ENCODE measurements at regions not wholly inside any gene's neighbourhood (a gene's known extent, or its start where the extent isn't known, plus 50 kb on each side); places are given as distances from the start of the nearest gene placed in this dataset.

- ATAC-seq (no peak), DNase-seq (ENCODE audit: low spot score) (no peak)
- no peak overlapping the region for H3K4me3 ChIP-seq
- H3K4me2 ChIP-seq: no peak overlapping the region
- TF ChIP-seq, protein P1, sequence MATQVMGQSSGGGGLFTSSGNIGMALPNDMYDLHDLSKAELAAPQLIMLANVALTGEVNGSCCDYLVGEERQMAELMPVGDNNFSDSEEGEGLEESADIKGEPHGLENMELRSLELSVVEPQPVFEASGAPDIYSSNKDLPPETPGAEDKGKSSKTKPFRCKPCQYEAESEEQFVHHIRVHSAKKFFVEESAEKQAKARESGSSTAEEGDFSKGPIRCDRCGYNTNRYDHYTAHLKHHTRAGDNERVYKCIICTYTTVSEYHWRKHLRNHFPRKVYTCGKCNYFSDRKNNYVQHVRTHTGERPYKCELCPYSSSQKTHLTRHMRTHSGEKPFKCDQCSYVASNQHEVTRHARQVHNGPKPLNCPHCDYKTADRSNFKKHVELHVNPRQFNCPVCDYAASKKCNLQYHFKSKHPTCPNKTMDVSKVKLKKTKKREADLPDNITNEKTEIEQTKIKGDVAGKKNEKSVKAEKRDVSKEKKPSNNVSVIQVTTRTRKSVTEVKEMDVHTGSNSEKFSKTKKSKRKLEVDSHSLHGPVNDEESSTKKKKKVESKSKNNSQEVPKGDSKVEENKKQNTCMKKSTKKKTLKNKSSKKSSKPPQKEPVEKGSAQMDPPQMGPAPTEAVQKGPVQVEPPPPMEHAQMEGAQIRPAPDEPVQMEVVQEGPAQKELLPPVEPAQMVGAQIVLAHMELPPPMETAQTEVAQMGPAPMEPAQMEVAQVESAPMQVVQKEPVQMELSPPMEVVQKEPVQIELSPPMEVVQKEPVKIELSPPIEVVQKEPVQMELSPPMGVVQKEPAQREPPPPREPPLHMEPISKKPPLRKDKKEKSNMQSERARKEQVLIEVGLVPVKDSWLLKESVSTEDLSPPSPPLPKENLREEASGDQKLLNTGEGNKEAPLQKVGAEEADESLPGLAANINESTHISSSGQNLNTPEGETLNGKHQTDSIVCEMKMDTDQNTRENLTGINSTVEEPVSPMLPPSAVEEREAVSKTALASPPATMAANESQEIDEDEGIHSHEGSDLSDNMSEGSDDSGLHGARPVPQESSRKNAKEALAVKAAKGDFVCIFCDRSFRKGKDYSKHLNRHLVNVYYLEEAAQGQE (IDR thresholded peaks at IDR 0.05; ENCODE audit: unreplicated experiment): no peak
- TF ChIP-seq CTCF (conservative IDR thresholded peaks at IDR 0.05; ENCODE audit: low read depth in 2 of 2): no peak
- no peak for TF ChIP-seq POLR2AphosphoS5 (IDR thresholded peaks at IDR 0.05; ENCODE audit: low read depth)
- TF ChIP-seq, protein P2, sequence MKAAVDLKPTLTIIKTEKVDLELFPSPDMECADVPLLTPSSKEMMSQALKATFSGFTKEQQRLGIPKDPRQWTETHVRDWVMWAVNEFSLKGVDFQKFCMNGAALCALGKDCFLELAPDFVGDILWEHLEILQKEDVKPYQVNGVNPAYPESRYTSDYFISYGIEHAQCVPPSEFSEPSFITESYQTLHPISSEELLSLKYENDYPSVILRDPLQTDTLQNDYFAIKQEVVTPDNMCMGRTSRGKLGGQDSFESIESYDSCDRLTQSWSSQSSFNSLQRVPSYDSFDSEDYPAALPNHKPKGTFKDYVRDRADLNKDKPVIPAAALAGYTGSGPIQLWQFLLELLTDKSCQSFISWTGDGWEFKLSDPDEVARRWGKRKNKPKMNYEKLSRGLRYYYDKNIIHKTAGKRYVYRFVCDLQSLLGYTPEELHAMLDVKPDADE (IDR thresholded peaks at IDR 0.05): no peak
- no peak overlapping the region for H3K27ac ChIP-seq (ENCODE audit: low read depth)
- no peaks in the 10 kb centered on the region for H3K36me3 ChIP-seq (ENCODE audit: insufficient read depth)
- H3K79me2 ChIP-seq (replicated peaks; ENCODE audit: insufficient read depth): no peaks in the 10 kb centered on the region
- no peaks in the 10 kb centered on the region for H3F3A ChIP-seq (replicated peaks; ENCODE audit: low read depth)
- H3K27me3 ChIP-seq (ENCODE audit: insufficient read depth): no peaks in the 10 kb centered on the region
- Mint-ChIP-seq H3K4me3 (no peak overlapping the region), H3K27ac (no peak overlapping the region), H3K9me3 (no peaks in the 10 kb centered on the region), H3K27me3 (ENCODE audit: insufficient read depth, low read depth, poor library complexity) (peaks cover 4% of the 10 kb centered on the region), H3K36me3 (ENCODE audit: low read depth) (no peaks in the 10 kb centered on the region), H3K4me1 (peaks cover 34% of the 10 kb centered on the region)
- peaks cover 19% of the 10 kb centered on the region; the same call in 1 of the 2 replicates for H3K4me1 ChIP-seq (ENCODE audit: insufficient read depth)
- H4K20me1 ChIP-seq (replicated peaks; ENCODE audit: insufficient read depth): 0 out of 2 replicates have a peak, but pooled peaks cover 4% of the 10 kb centered on the region
- no peaks in the 10 kb centered on the region for H3K9me2 ChIP-seq (ENCODE audit: insufficient read depth)
- H2AFZ ChIP-seq: no peak overlapping the region
Measured at GRCh38 chr12:5203720-5204119, 160.0 kb downstream of the KCNA5 start.

- no peak overlapping the region for H3K4me2 ChIP-seq
- 0 out of 2 replicates have a peak, but pooled peaks cover 4% of the 10 kb centered on the region for H4K20me1 ChIP-seq (replicated peaks; ENCODE audit: insufficient read depth)
- H3K4me3 Mint-ChIP-seq: no peak overlapping the region
- H3K27ac Mint-ChIP-seq: peak overlapping the region; percentile 45; the same call in 1 of the 2 replicates
- H3F3A ChIP-seq (replicated peaks; ENCODE audit: low read depth): no peaks in the 10 kb centered on the region
- no peaks in the 10 kb centered on the region for H3K9me3 Mint-ChIP-seq
- H3K4me1 ChIP-seq (ENCODE audit: insufficient read depth): peaks cover 19% of the 10 kb centered on the region; the same call in 1 of the 2 replicates
- peaks cover 34% of the 10 kb centered on the region for H3K4me1 Mint-ChIP-seq
- peaks cover 4% of the 10 kb centered on the region for H3K27me3 Mint-ChIP-seq (ENCODE audit: insufficient read depth, low read depth, poor library complexity)
- ATAC-seq (peak; percentile 80), DNase-seq (ENCODE audit: low spot score) (peak; percentile 59)
- H3K36me3 ChIP-seq (ENCODE audit: insufficient read depth): no peaks in the 10 kb centered on the region
- H3K9me2 ChIP-seq (ENCODE audit: insufficient read depth): no peaks in the 10 kb centered on the region
- no peak overlapping the region for H3K27ac ChIP-seq (ENCODE audit: low read depth)
- no peaks in the 10 kb centered on the region for H3K79me2 ChIP-seq (replicated peaks; ENCODE audit: insufficient read depth)
- TF ChIP-seq NANOG (IDR thresholded peaks at IDR 0.05; ENCODE audit: borderline replicate concordance) (no peak), CTCF (conservative IDR thresholded peaks at IDR 0.05; ENCODE audit: low read depth in 2 of 2) (0 out of 4 replicates have a peak, but pooled peaks of 1 of the 2 experiments have one; percentile 7), ZNF114 (CRISPR knock-in tag; IDR thresholded peaks at IDR 0.05) (no peak)
- H3K36me3 Mint-ChIP-seq (ENCODE audit: low read depth): no peaks in the 10 kb centered on the region
- no peaks in the 10 kb centered on the region for H3K27me3 ChIP-seq (ENCODE audit: insufficient read depth)
- H3K4me3 ChIP-seq: no peak overlapping the region
- no peak overlapping the region for H2AFZ ChIP-seq
Measured at GRCh38 chr12:5204271-5204670, 160.6 kb downstream of the KCNA5 start.
